Mesothelial cell of epicardium (in vitro differentiated cells): ENCODE measurements at regions not wholly inside any gene's neighbourhood (a gene's known extent, or its start where the extent isn't known, plus 50 kb on each side); places are given as distances from the start of the nearest gene placed in this dataset.

ENCODE experiments used
- DNase-seq, 2 experiments: peaks; one replicate each; pipeline ENCODE4 v3.0.0; 2021; ENCODE audit warnings: low spot score in 2 of 2; ENCODE audit not compliant: unreplicated experiment in 2 of 2
- H3K27ac Mint-ChIP-seq: 2 replicates; pipeline ENCODE4 v1.8.0; 2021; ENCODE audit warnings: mixed read lengths
- H3K27me3 Mint-ChIP-seq: 2 replicates; pipeline ENCODE4 v1.8.0; 2021; ENCODE audit warnings: low read depth, mixed read lengths
- H3K36me3 Mint-ChIP-seq: 2 replicates; pipeline ENCODE4 v1.8.0; 2021; ENCODE audit warnings: mixed read lengths
- H3K4me1 Mint-ChIP-seq: 2 replicates; pipeline ENCODE4 v1.8.0; 2021; ENCODE audit warnings: mixed read lengths
- H3K4me3 Mint-ChIP-seq: 2 replicates; pipeline ENCODE4 v1.8.0; 2021; ENCODE audit warnings: mild to moderate bottlenecking, moderate library complexity, mixed read lengths
- H3K9me3 Mint-ChIP-seq: 2 replicates; pipeline ENCODE4 v1.8.0; 2021; ENCODE audit warnings: mixed read lengths
- TF ChIP-seq, protein P1 (sequence below): fragments of 200-600 bp; sonication (generic); IDR thresholded peaks from one replicate; pipeline ENCODE4 v1.5.0; 2021; ENCODE audit warnings: antibody characterized with exemption; ENCODE audit not compliant: unreplicated experiment

DNA sequence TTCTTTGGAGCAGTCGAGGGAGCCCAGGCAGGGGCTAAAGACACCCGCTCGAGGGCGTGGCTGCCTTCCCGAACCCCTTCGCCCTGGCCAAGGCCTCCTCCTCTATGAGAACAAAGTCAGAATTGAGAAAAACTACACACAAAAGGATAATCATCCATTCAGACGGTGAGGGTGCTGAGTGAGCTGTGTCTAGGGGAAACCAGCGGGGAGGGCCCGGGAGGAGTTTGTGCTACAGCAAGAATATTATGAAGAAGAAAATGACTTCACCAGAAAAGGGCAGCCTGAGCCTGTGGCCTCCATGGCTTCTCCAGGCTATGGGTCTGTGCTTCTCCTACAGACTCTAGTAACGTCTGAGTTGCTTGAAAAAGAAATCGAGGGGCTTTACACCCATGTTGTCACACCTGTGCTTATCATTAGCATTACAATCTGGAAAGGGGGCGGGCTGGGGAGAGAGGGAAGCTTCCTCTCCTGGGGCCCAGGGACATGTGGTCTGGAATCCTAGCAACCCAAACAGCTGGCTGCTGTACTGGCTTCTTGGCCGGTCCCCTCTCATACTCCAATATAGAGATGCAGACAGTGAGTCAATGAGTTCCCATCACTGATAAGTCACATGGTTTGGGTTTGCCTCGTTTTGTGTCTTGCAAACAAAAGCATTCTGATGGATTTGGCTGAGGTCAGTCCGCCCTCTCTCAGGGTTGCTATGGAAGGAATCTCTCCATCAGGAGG lies 52.0 kb upstream of the ARL4C start:
- Mint-ChIP-seq H3K36me3 (no peaks in the 10 kb centered on the region), H3K4me1 (peaks cover 9% of the 10 kb centered on the region), H3K27ac (no peak overlapping the region), H3K27me3 (peaks cover 34% of the 10 kb centered on the region), H3K4me3 (no peak overlapping the region), H3K9me3 (no peaks in the 10 kb centered on the region)
- TF ChIP-seq, protein P1, sequence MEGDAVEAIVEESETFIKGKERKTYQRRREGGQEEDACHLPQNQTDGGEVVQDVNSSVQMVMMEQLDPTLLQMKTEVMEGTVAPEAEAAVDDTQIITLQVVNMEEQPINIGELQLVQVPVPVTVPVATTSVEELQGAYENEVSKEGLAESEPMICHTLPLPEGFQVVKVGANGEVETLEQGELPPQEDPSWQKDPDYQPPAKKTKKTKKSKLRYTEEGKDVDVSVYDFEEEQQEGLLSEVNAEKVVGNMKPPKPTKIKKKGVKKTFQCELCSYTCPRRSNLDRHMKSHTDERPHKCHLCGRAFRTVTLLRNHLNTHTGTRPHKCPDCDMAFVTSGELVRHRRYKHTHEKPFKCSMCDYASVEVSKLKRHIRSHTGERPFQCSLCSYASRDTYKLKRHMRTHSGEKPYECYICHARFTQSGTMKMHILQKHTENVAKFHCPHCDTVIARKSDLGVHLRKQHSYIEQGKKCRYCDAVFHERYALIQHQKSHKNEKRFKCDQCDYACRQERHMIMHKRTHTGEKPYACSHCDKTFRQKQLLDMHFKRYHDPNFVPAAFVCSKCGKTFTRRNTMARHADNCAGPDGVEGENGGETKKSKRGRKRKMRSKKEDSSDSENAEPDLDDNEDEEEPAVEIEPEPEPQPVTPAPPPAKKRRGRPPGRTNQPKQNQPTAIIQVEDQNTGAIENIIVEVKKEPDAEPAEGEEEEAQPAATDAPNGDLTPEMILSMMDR, result no peak
- DNase-seq, result no peak

DNA sequence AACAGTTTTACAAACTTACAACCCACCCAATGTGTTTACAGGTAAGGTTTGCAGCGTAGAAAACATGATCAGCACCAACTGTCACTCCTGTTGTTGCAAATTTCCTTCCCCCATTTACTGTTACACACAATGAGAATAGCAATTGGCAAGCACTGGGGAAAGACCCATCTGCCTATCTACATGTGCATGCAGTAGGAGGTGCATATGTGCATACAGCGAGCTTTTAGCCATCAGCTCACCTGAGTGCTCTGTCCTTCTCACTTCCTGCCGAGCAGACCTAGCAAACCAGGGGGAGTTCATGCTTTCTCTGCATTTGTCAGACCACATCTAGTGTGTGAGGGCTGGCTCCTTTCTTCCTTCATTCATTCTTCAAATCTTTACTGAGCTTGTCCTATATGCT lies 49.9 kb upstream of the ARL4C start:
- Mint-ChIP-seq H3K4me1 (peaks cover 9% of the 10 kb centered on the region), H3K36me3 (no peaks in the 10 kb centered on the region), H3K27ac (no peak overlapping the region), H3K9me3 (no peaks in the 10 kb centered on the region), H3K4me3 (no peak overlapping the region), H3K27me3 (peaks cover 36% of the 10 kb centered on the region)
- TF ChIP-seq, protein P1, result no peak
- no peak for DNase-seq
